Left lung (tissue), 4 donors: ENCODE measurements at regions not wholly inside any gene's neighbourhood (a gene's known extent, or its start where the extent isn't known, plus 50 kb on each side); places are given as distances from the start of the nearest gene placed in this dataset.

Source experiments
- ATAC-seq: fragments of 200-7000 bp; cut with Tn5 transposase; one replicate; pipeline ENCODE4 v1.9.1; 2020; ENCODE audit warnings: moderate library complexity
- DNase-seq, 4 donors: peaks; one replicate each; pipeline ENCODE4 v3.0.0-alpha.2; 2013 to 2020
- H3K27ac ChIP-seq, 2 donors: fragments of 200-600 bp; sonication (generic) in 1 of 2; one replicate each; pipeline versions ENCODE4 v1.5.0 to v1.8.0; 2020 to 2021
- H3K27me3 ChIP-seq, 2 donors: fragments of 200-600 bp; sonication (generic) in 1 of 2; one replicate each; pipeline versions ENCODE4 v1.5.0 to v1.8.0; 2020 to 2021
- H3K36me3 ChIP-seq, 2 donors: fragments of 200-600 bp; sonication (generic) in 1 of 2; one replicate each; pipeline versions ENCODE4 v1.5.0 to v1.8.0; 2020 to 2021
- H3K4me1 ChIP-seq, 2 donors: fragments of 200-600 bp; one replicate each; pipeline ENCODE4 v1.8.0; 2021
- H3K4me3 ChIP-seq, 2 donors: fragments of 200-600 bp; sonication (generic) in 1 of 2; one replicate each; pipeline versions ENCODE4 v1.5.0 to v1.8.0; 2020 to 2021; ENCODE audit warnings: mild to moderate bottlenecking in 1 of 2
- H3K9me3 ChIP-seq, 2 donors: fragments of 200-600 bp; sonication (generic) in 1 of 2; one replicate each; pipeline versions ENCODE4 v1.5.0 to v1.8.0; 2020 to 2021
- intact Hi-C, 2 donors: fragments of 100-400 bp; cut with DNase I; formaldehyde crosslinking; loops; one replicate each; pipeline versions ENCODE4 v1.11.2 to v1.14.2; 2022
- TF ChIP-seq, protein P1 (sequence below), 2 donors: fragments of 200-600 bp; sonication (generic) in 1 of 2; IDR thresholded peaks; one replicate each; pipeline versions ENCODE4 v1.5.0 to v1.8.0; 2021; ENCODE audit warnings: antibody characterized with exemption in 2 of 2
- donor health status: DM: no; HTN: yes; CAD: no.
- donor health status: DM: no; HTN: no; CAD: no.

DNA sequence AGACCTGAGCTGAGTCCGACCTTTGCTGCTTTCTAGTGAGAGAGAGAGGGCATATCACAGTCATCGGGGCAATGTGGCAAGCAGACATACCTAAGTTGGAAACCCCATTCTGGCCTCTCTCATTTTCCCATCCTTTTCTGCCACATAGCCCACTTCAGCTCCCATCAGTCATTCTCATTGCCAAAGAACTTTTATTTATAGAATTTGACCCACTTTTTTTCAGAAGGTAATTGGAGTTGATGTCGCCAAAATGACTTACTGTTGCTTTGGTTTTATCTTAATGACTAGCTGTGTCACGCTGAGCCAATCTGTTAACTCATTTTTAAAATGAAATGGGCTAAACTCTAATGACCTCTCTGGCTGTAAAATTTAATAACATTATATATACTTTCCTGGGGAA is 63.9 kb upstream of the RMST start:
- no peaks in the 10 kb centered on the region for H3K9me3 ChIP-seq
- no peak overlapping the region for H3K27ac ChIP-seq
- intact Hi-C loops = no loop called here
- no peaks in the 10 kb centered on the region for H3K4me1 ChIP-seq
- DNase-seq (no peak), ATAC-seq (no peak)
- H3K4me3 ChIP-seq = no peak overlapping the region
- no peaks in the 10 kb centered on the region for H3K27me3 ChIP-seq
- TF ChIP-seq, protein P1, sequence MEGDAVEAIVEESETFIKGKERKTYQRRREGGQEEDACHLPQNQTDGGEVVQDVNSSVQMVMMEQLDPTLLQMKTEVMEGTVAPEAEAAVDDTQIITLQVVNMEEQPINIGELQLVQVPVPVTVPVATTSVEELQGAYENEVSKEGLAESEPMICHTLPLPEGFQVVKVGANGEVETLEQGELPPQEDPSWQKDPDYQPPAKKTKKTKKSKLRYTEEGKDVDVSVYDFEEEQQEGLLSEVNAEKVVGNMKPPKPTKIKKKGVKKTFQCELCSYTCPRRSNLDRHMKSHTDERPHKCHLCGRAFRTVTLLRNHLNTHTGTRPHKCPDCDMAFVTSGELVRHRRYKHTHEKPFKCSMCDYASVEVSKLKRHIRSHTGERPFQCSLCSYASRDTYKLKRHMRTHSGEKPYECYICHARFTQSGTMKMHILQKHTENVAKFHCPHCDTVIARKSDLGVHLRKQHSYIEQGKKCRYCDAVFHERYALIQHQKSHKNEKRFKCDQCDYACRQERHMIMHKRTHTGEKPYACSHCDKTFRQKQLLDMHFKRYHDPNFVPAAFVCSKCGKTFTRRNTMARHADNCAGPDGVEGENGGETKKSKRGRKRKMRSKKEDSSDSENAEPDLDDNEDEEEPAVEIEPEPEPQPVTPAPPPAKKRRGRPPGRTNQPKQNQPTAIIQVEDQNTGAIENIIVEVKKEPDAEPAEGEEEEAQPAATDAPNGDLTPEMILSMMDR (IDR thresholded peaks at IDR 0.05) = no peak
- H3K36me3 ChIP-seq = no peaks in the 10 kb centered on the region

- H3K9me3 ChIP-seq = no peaks in the 10 kb centered on the region
- no peak for DNase-seq
- TF ChIP-seq, protein P1 (IDR thresholded peaks at IDR 0.05) = no peak
- no peaks in the 10 kb centered on the region for H3K4me1 ChIP-seq
- ATAC-seq = no peak
- H3K4me3 ChIP-seq = no peak overlapping the region
- no peaks in the 10 kb centered on the region for H3K36me3 ChIP-seq
- H3K27me3 ChIP-seq = no peaks in the 10 kb centered on the region
- no peak overlapping the region for H3K27ac ChIP-seq
- intact Hi-C loops = no loop called here
Observed at GRCh38 chr12:97404093-97404492, 58.5 kb upstream of the RMST start.

GRCh38 chr12:97404543-97404942 is 58.1 kb upstream of the RMST start:
- peak; percentile 76 for ATAC-seq
- intact Hi-C loops = no loop called here
- peak in 2 of 4 donors; percentile 16 to 27 for DNase-seq

GRCh38 chr12:97408363-97408762 is 54.2 kb upstream of the RMST start:
- no peaks in the 10 kb centered on the region for H3K27me3 ChIP-seq
- no peaks in the 10 kb centered on the region for H3K9me3 ChIP-seq
- no peak overlapping the region for H3K27ac ChIP-seq
- no peaks in the 10 kb centered on the region for H3K36me3 ChIP-seq
- no peak for ATAC-seq
- no peak for DNase-seq
- no peaks in the 10 kb centered on the region for H3K4me1 ChIP-seq
- TF ChIP-seq, protein P1 (IDR thresholded peaks at IDR 0.05) = no peak
- intact Hi-C loops = no loop called here
- H3K4me3 ChIP-seq = no peak overlapping the region

More at GRCh38 chr12:97404543-97404942, 58.1 kb upstream of the RMST start:
- Histone ChIP-seq H3K4me1 (no peaks in the 10 kb centered on the region), H3K27ac (no peak overlapping the region), H3K4me3 (no peak overlapping the region), H3K9me3 (no peaks in the 10 kb centered on the region), H3K36me3 (no peaks in the 10 kb centered on the region), H3K27me3 (no peaks in the 10 kb centered on the region)
- TF ChIP-seq, protein P1 (IDR thresholded peaks at IDR 0.05) = peak; percentile 55 to 57

DNA sequence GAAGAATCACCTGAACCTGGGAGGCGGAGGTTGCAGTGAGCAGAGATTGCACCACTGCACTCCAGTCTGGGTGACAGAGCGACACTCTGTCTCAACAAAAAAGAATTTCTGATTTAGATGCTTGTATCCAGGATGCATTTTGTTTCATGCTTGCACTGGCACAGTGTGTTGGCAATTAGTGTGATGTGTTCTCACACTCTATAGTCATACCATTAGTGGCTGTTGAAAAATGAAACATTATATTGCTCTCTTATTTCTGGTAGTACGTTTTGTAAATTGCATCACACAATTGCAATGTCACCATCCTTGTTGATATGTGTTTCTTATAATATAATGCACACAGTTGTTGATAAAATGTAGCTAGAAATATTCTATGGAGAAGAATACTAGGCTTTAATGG is 51.3 kb upstream of the RMST start:
- Histone ChIP-seq H3K4me3 (no peak overlapping the region), H3K4me1 (no peaks in the 10 kb centered on the region), H3K36me3 (no peaks in the 10 kb centered on the region), H3K9me3 (no peaks in the 10 kb centered on the region), H3K27ac (no peak overlapping the region), H3K27me3 (no peaks in the 10 kb centered on the region)
- intact Hi-C loops = no loop called here
- ATAC-seq (no peak), DNase-seq (no peak)
- TF ChIP-seq, protein P1 (IDR thresholded peaks at IDR 0.05) = no peak
